MV-4-11 (cell line): ENCODE measurements at regions not wholly inside any gene's neighbourhood (a gene's known extent, or its start where the extent isn't known, plus 50 kb on each side); places are given as distances from the start of the nearest gene placed in this dataset.

ENCODE experiments used
- DNase-seq: peaks from one replicate; lab custom pipeline; 2025; lab: John Stamatoyannopoulos, UW

- DNase-seq, result no peak
These were observed 535.9 kb upstream of the ATP11B start for GRCh38 chr3:182257361-182257760.

- DNase-seq, result peak; percentile 6
These were observed 534.6 kb upstream of the ATP11B start for GRCh38 chr3:182258538-182259177.

GRCh38 chr3:182259579-182259978, 533.7 kb upstream of the ATP11B start:
- DNase-seq, result no peak

GRCh38 chr3:182261041-182261440, 532.3 kb upstream of the ATP11B start:
- no peak for DNase-seq

GRCh38 chr3:182268711-182269110, 524.6 kb upstream of the ATP11B start:
- DNase-seq, result no peak

GRCh38 chr3:182276512-182276911, 516.8 kb upstream of the ATP11B start:
- no peak for DNase-seq

GRCh38 chr3:182284793-182285192, 508.5 kb upstream of the ATP11B start:
- no peak for DNase-seq

- no peak for DNase-seq
These were observed 500.7 kb upstream of the ATP11B start for GRCh38 chr3:182292591-182292990.

GRCh38 chr3:182294256-182294655, 499.0 kb upstream of the ATP11B start:
- no peak for DNase-seq

GRCh38 chr3:182294696-182295095, 498.6 kb upstream of the ATP11B start:
- DNase-seq, result no peak

- DNase-seq, result no peak
These were observed 493.0 kb upstream of the ATP11B start for GRCh38 chr3:182300266-182300665.

GRCh38 chr3:182303169-182303568, 490.1 kb upstream of the ATP11B start:
- DNase-seq, result no peak

- DNase-seq, result no peak
These were observed 487.2 kb upstream of the ATP11B start for GRCh38 chr3:182305881-182306665.

GRCh38 chr3:182308328-182308727, 485.0 kb upstream of the ATP11B start:
- DNase-seq, result no peak

GRCh38 chr3:182309120-182309519, 484.2 kb upstream of the ATP11B start:
- no peak for DNase-seq

GRCh38 chr3:182315313-182315712, 478.0 kb upstream of the ATP11B start:
- no peak for DNase-seq

GRCh38 chr3:182323126-182323700, 470.1 kb upstream of the ATP11B start:
- no peak for DNase-seq

GRCh38 chr3:182323898-182324297, 469.4 kb upstream of the ATP11B start:
- DNase-seq, result no peak

GRCh38 chr3:182325213-182325950, 467.9 kb upstream of the ATP11B start:
- DNase-seq, result no peak

GRCh38 chr3:182327196-182327681, 466.1 kb upstream of the ATP11B start:
- DNase-seq, result no peak

- DNase-seq, result no peak
These were observed 462.7 kb upstream of the ATP11B start for GRCh38 chr3:182330646-182331045.

GRCh38 chr3:182331341-182331740, 462.0 kb upstream of the ATP11B start:
- DNase-seq, result no peak
